Fibroblast of the aortic adventitia (primary cell): ENCODE measurements at regions not wholly inside any gene's neighbourhood (a gene's known extent, or its start where the extent isn't known, plus 50 kb on each side); places are given as distances from the start of the nearest gene placed in this dataset.

Experiments used
- DNase-seq: peaks from one replicate; pipeline ENCODE4 v3.0.0-alpha.2; 2010; ENCODE audit warnings: low read depth
- H3K4me3 ChIP-seq: 2 replicates; pipeline ENCODE4 v1.5.1; 2011; ENCODE audit warnings: low read depth, mild to moderate bottlenecking, control low read depth, low read length, moderate library complexity
- TF ChIP-seq, protein P1 (sequence below): IDR thresholded peaks from 2 replicates; pipeline ENCODE4 v1.5.1; 2011; ENCODE audit warnings: mild to moderate bottlenecking, low read length, control low read depth, inconsistent platforms; ENCODE audit not compliant: insufficient read depth

DNA sequence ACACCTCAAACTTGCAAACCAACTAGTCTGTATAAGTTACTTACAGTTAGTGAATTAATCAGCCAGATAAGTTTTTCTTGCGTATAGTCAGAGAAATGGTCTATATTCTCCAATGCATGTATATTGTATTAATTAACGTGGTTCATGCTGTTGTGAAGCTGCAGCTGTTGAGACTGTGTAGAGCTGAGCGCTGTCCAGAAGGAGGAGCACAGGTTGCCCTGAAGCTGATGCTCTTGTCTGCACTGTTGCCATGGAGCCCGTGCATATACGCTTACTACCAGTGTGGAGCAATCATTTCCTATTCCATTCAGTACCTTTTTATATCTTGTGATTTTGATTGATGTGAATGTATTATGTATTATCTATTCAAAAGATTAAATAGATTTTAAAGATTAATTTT lies 74.3 kb upstream of the ARID2 start:
- TF ChIP-seq, protein P1, sequence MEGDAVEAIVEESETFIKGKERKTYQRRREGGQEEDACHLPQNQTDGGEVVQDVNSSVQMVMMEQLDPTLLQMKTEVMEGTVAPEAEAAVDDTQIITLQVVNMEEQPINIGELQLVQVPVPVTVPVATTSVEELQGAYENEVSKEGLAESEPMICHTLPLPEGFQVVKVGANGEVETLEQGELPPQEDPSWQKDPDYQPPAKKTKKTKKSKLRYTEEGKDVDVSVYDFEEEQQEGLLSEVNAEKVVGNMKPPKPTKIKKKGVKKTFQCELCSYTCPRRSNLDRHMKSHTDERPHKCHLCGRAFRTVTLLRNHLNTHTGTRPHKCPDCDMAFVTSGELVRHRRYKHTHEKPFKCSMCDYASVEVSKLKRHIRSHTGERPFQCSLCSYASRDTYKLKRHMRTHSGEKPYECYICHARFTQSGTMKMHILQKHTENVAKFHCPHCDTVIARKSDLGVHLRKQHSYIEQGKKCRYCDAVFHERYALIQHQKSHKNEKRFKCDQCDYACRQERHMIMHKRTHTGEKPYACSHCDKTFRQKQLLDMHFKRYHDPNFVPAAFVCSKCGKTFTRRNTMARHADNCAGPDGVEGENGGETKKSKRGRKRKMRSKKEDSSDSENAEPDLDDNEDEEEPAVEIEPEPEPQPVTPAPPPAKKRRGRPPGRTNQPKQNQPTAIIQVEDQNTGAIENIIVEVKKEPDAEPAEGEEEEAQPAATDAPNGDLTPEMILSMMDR = no peak
- no peak for DNase-seq
- no peak overlapping the region for H3K4me3 ChIP-seq

DNA sequence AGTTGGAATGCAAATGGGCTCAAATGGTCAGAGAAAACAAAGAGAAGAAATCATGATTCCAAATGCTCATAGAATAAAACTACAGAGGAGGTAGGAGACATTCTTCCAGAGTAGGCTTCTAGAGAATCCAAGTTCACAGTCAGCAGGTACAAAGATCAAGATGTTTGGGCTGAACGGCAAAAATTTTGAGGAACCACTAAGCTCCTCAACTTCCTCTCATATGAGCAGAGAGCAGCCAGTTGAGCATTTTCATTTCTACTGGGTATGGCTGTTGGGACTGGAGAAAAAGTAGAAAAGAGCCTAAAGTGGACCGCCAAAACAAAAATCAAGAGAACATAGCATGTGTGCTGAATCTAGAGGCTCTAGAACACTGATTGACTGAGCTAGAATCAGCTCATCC lies 73.8 kb upstream of the ARID2 start:
- TF ChIP-seq, protein P1 = no peak
- DNase-seq = no peak
- no peak overlapping the region for H3K4me3 ChIP-seq

DNA sequence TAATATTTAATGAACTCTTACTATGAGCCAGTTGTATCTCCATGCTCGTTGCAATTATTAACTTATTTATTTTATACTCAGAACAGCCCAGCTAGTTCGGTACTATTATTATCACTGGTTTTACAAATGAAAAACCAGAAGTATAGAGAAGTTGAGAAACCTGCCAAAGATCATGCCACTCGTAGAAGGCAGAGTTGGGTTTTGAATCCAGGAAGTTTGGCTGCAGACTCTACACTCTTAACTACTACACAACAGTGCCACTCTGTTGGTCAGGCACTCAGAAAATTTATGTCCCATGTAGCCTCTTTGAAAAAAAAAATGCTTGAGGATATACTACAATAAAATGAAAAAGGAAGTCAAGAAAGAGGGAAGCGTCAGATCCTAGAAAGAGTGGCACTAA lies 71.5 kb upstream of the ARID2 start:
- H3K4me3 ChIP-seq = no peak overlapping the region
- TF ChIP-seq, protein P1 = no peak
- no peak for DNase-seq

DNA sequence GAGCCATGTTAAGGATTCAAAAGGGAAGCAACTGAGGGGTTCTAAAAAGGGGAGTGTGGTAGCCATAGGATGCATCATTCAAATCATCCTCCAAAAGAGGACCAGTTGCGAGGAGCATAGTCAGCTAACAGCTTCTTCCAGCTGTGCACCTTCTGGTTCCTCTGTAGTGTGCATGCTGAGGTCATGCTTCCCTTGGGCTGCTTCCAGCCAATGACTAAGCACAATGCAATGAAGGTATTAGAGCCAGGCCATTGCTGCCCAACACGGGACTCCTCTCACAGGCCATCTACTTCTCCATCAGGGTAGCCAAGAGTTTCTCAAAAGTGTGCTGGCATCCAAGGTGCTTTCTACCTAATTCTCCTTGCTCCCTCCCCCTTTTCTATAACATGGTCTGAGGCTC lies 69.2 kb upstream of the ARID2 start:
- peak; percentile 69 for DNase-seq
- TF ChIP-seq, protein P1 = no peak
- no peak overlapping the region for H3K4me3 ChIP-seq

DNA sequence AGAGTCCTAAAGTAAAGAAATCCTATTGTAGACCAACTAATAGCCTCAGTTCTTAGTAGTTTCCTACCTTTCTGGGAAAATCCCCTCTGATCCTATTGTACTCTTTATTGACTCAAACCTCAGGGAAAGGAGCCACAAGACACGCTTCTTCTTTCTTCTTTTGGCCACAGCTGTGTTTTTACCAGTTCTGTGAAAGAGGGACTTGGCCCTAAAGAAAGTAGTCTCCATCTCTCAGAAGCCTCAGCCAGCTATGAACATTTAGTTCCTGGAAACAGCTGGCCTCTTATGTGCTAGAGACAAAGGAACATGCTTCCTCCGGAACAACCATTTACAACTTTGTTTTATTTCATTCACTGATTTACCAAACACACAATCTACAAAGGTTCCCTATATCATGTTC lies 66.1 kb upstream of the ARID2 start:
- TF ChIP-seq, protein P1 = no peak
- no peak for DNase-seq
- H3K4me3 ChIP-seq = no peak overlapping the region

DNA sequence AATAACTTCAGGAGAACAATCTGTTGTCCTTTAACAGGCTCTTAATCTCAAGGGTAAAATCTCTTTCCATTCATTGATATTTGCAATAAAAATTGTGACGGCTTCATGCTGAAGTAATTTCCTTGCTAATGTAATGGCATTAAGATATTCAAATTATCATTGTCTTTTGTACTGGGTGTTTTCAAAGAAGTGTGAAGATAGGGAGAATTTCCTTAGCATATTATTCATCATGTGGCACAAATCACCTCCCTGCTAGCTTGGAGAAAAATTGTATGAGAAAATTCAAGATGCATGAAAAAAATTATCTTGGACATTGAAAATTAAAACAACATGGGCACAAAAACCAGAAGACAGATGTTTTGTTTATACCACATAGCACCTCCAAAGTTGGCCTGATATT lies 63.6 kb upstream of the ARID2 start:
- TF ChIP-seq, protein P1 = no peak
- DNase-seq = no peak
- no peak overlapping the region for H3K4me3 ChIP-seq

DNA sequence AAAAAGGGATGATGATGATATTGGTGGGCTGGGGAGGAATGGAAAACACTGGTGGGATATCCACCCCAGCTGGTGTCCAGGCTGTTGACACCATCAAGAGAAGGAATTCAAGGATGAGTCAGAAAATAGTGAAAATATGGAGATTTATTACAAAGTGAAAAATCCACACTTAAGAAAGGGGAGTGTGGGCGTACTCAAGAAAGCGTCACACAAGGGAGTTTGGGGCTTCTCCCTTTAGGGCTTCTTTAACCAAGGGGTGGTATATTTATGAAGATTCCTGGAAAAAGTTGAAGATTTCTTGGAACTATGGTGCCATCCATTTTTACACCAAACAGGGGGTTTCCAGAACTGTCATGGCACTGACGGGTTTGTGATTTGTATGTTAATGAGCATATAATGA lies 63.1 kb upstream of the ARID2 start:
- TF ChIP-seq, protein P1 = no peak
- H3K4me3 ChIP-seq = no peak overlapping the region
- no peak for DNase-seq
